ACC112 (cell line): ENCODE measurements at regions not wholly inside any gene's neighbourhood (a gene's known extent, or its start where the extent isn't known, plus 50 kb on each side); places are given as distances from the start of the nearest gene placed in this dataset.

Experiments used
- H2AFZ ChIP-seq: fragments of 200-600 bp; sonication (generic); one replicate; pipeline ENCODE4 v1.6.0; 2017; ENCODE audit warnings: antibody characterized with exemption, low read length; ENCODE audit not compliant: unreplicated experiment
- H3K27ac ChIP-seq: fragments of 200-600 bp; sonication (generic); 2 replicates; pipeline ENCODE4 v1.5.1; 2014; ENCODE audit warnings: low read depth, mild to moderate bottlenecking, antibody characterized with exemption, low read length, moderate library complexity
- H3K27me3 ChIP-seq: fragments of 200-600 bp; sonication (generic); 2 replicates; pipeline ENCODE4 v1.6.1; 2014; ENCODE audit warnings: mild to moderate bottlenecking, antibody characterized with exemption, low read length, moderate library complexity, mixed read lengths; ENCODE audit not compliant: insufficient read depth
- H3K36me3 ChIP-seq: fragments of 200-600 bp; sonication (generic); 2 replicates; pipeline ENCODE4 v1.6.1; 2016; ENCODE audit warnings: mild to moderate bottlenecking, antibody characterized with exemption, low read length, moderate library complexity, mixed read lengths; ENCODE audit not compliant: insufficient read depth
- H3K4me1 ChIP-seq: fragments of 200-600 bp; sonication (generic); one replicate; pipeline ENCODE4 v1.6.1; 2016; ENCODE audit warnings: low read length, mixed read lengths; ENCODE audit not compliant: insufficient read depth, unreplicated experiment, control insufficient read depth
- H3K4me3 ChIP-seq: fragments of 200-600 bp; sonication (generic); 2 replicates; pipeline ENCODE4 v1.5.1; 2014; ENCODE audit warnings: mild to moderate bottlenecking, low read depth, low read length
- H3K79me2 ChIP-seq: fragments of 200-600 bp; sonication (generic); one replicate; pipeline ENCODE4 v1.6.0; 2016; ENCODE audit warnings: low read length; ENCODE audit not compliant: control insufficient read depth, unreplicated experiment, insufficient read depth

GRCh38 chr6:139768196-139768595 lies 393.7 kb upstream of the CITED2 start:
- Histone ChIP-seq H3K36me3 (no peaks in the 10 kb centered on the region), H3K27ac (no peak overlapping the region), H2AFZ (peak overlapping the region; percentile 84), H3K27me3 (no peaks in the 10 kb centered on the region), H3K79me2 (no peaks in the 10 kb centered on the region), H3K4me3 (no peak overlapping the region), H3K4me1 (peaks cover 36% of the 10 kb centered on the region)

GRCh38 chr6:139766796-139767195 lies 392.3 kb upstream of the CITED2 start:
- Histone ChIP-seq H3K79me2 (no peaks in the 10 kb centered on the region), H3K36me3 (no peaks in the 10 kb centered on the region), H2AFZ (no peak overlapping the region), H3K4me3 (no peak overlapping the region), H3K27me3 (no peaks in the 10 kb centered on the region), H3K27ac (no peak overlapping the region), H3K4me1 (peaks cover 49% of the 10 kb centered on the region)

DNA sequence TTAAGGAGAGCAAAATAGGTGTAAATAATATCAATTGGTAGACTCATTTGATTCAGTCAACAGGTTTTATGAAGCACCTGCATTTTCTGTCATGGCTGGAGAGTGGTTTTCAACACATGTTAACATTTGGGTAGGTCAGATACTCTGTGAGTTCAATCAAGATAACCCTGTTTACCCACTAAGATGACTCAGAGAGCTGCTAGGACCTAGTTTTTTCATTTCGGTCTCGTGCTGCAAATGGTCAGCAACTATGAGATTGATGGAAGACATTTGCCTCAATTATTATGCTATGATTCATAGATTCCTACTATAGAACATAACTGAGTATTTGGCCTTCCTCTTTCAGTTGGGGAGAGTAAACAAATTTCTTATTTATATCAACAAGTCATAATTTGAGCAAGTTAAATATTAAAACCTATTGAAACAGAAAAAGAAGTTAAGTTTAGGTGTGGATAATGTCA lies 391.4 kb upstream of the CITED2 start:
- Histone ChIP-seq H3K27ac (peak overlapping the region; percentile 85), H3K4me3 (no peak overlapping the region; the same call in 1 of the 2 replicates), H3K27me3 (no peaks in the 10 kb centered on the region), H3K79me2 (no peaks in the 10 kb centered on the region), H3K4me1 (peaks cover 49% of the 10 kb centered on the region), H3K36me3 (no peaks in the 10 kb centered on the region), H2AFZ (peak overlapping the region; percentile 23)

- no peak overlapping the region for H2AFZ ChIP-seq
- H3K4me1 ChIP-seq = peaks cover 49% of the 10 kb centered on the region
- H3K27me3 ChIP-seq = no peaks in the 10 kb centered on the region
- H3K36me3 ChIP-seq = no peaks in the 10 kb centered on the region
- 0 out of 2 replicates have a peak overlapping the region, but pooled peaks have one; percentile 4 for H3K4me3 ChIP-seq
- no peaks in the 10 kb centered on the region for H3K79me2 ChIP-seq
- peak overlapping the region; percentile 85 for H3K27ac ChIP-seq
Measured at GRCh38 chr6:139764498-139764986, 390.1 kb upstream of the CITED2 start.

- peak overlapping the region; percentile 85 for H3K27ac ChIP-seq
Measured at GRCh38 chr6:139763468-139764210, 389.2 kb upstream of the CITED2 start.

DNA sequence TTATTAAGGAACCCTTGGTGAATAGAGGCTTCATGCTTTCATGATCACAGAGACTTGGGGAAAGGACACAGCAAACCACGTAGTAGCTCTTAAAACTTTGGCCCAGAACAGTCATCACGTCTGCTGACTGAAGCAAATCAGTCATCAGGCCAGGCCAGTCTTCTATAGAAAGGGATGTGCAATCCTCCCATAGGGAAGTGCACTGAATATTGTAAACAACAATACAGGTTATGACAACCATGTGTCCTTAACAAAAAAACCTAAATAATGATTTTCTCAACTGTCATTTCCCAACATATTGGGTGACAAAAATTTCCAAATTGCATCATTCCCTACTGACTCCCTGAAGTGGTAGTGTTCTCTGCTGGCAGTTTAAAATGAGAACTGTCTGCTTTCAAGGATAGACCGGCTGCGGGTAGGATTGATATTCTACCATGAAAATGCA lies 388.2 kb upstream of the CITED2 start:
- no peak overlapping the region for H2AFZ ChIP-seq

More at GRCh38 chr6:139763468-139764210, 389.2 kb upstream of the CITED2 start:
- Histone ChIP-seq H3K4me3 (no peak overlapping the region), H2AFZ (no peak overlapping the region), H3K27me3 (no peaks in the 10 kb centered on the region), H3K36me3 (no peaks in the 10 kb centered on the region), H3K4me1 (peaks cover 51% of the 10 kb centered on the region), H3K79me2 (no peaks in the 10 kb centered on the region)

DNA sequence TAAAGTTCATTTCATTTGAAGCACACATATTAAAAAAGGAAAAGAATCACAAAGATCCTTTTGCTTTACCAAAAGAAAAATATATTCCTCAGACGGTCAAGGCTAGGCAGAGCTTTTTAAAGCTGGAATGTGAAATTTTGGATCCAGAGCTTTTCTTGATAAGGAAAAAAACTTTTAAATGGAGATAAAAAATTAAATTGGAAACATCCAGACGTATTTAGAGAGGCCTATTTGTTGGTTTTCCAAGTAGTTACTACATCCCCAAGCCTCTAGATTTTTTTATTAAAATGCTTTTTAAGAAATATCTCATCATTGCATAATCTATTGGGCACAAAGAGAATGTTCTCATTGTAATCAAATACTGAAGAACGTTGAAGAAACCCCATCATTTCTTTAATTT lies 385.7 kb upstream of the CITED2 start:
- Histone ChIP-seq H3K27me3 (no peaks in the 10 kb centered on the region), H3K4me3 (no peak overlapping the region), H3K36me3 (no peaks in the 10 kb centered on the region), H3K79me2 (no peaks in the 10 kb centered on the region), H3K4me1 (peaks cover 55% of the 10 kb centered on the region), H2AFZ (no peak overlapping the region), H3K27ac (no peak overlapping the region)

More for the DNA sequence above, 388.2 kb upstream of the CITED2 start:
- Histone ChIP-seq H3K4me1 (peaks cover 55% of the 10 kb centered on the region), H3K4me3 (no peak overlapping the region), H3K79me2 (no peaks in the 10 kb centered on the region), H3K27me3 (no peaks in the 10 kb centered on the region), H3K27ac (peak overlapping the region; percentile 85), H3K36me3 (no peaks in the 10 kb centered on the region)

- Histone ChIP-seq H3K79me2 (no peaks in the 10 kb centered on the region), H2AFZ (no peak overlapping the region), H3K4me1 (peaks cover 54% of the 10 kb centered on the region), H3K27me3 (no peaks in the 10 kb centered on the region), H3K4me3 (no peak overlapping the region), H3K36me3 (no peaks in the 10 kb centered on the region), H3K27ac (no peak overlapping the region)
Measured at GRCh38 chr6:139759086-139759485, 384.6 kb upstream of the CITED2 start.

GRCh38 chr6:139758209-139758611 lies 383.8 kb upstream of the CITED2 start:
- Histone ChIP-seq H3K4me1 (peaks cover 54% of the 10 kb centered on the region), H3K36me3 (no peaks in the 10 kb centered on the region), H3K79me2 (no peaks in the 10 kb centered on the region), H3K27ac (peak overlapping the region; percentile 55), H2AFZ (no peak overlapping the region), H3K27me3 (no peaks in the 10 kb centered on the region), H3K4me3 (peak overlapping the region; percentile 41; the same call in 1 of the 2 replicates)

GRCh38 chr6:139757784-139758183 lies 383.3 kb upstream of the CITED2 start:
- no peaks in the 10 kb centered on the region for H3K36me3 ChIP-seq
- H3K79me2 ChIP-seq = no peaks in the 10 kb centered on the region
- H3K27ac ChIP-seq = peak overlapping the region; percentile 55
- no peaks in the 10 kb centered on the region for H3K27me3 ChIP-seq
- peak overlapping the region; percentile 41; the same call in 1 of the 2 replicates for H3K4me3 ChIP-seq
- H3K4me1 ChIP-seq = peaks cover 49% of the 10 kb centered on the region
- no peak overlapping the region for H2AFZ ChIP-seq

GRCh38 chr6:139756381-139756780 lies 381.9 kb upstream of the CITED2 start:
- Histone ChIP-seq H3K27ac (no peak overlapping the region), H3K27me3 (no peaks in the 10 kb centered on the region), H3K4me1 (peaks cover 41% of the 10 kb centered on the region), H2AFZ (no peak overlapping the region), H3K36me3 (no peaks in the 10 kb centered on the region), H3K79me2 (no peaks in the 10 kb centered on the region), H3K4me3 (no peak overlapping the region)
